Astrocyte of the cerebellum (primary cell): ENCODE measurements at regions not wholly inside any gene's neighbourhood (a gene's known extent, or its start where the extent isn't known, plus 50 kb on each side); places are given as distances from the start of the nearest gene placed in this dataset.

Experiments used
- DNase-seq: peaks from one replicate; pipeline ENCODE4 v3.0.0-alpha.2; 2011; ENCODE audit warnings: low read depth
- H3K4me3 ChIP-seq: 2 replicates; pipeline ENCODE4 v1.5.1; 2011; ENCODE audit warnings: mild to moderate bottlenecking, low read depth, low read length, moderate library complexity
- CTCF ChIP-seq: IDR thresholded peaks from 2 replicates; pipeline ENCODE4 v1.5.1; 2012; ENCODE audit warnings: low read length, low read depth, moderate library complexity, mild to moderate bottlenecking; ENCODE audit errors: missing control alignments
- in situ Hi-C: cut with HindIII; loops from 2 replicates; pipeline ENCODE4 v1.10.0; 2017; ENCODE audit warnings: low sequenced_read_pairs

DNA sequence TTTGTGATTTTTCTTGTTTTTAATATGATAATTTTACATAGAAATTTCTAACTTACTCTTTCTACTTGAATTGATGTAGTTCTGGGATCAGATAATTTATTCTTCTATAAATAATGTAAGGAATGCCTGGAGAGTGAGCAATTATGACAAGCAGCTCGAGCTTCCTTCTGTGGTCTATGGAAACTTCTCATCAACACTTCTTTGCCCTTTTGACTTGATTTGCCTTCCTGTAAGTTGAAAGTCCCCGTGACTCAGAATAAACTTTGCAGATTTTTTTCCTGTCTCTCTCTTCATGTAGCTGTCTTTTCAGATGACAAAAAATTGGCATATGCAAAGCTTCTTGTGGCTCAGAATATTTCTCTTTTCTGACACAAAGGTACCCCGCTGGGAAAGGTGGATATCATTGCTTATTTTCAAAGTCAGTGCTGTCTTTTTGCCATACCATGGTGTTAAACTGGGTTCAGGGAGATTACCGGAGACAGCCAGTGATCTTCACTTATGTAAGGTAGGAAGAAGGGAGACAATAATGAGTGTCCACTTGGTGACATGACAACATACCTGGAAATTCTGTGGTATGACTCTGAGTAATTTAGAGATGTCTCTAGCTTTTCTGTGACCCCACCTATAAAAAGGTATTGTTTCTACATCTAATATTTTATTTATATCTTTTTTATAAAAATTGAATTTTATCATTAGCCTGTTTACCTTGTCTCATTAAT is 278.6 kb upstream of the GNPDA2 start:
- H3K4me3 ChIP-seq = no peak overlapping the region
- peak; percentile 42 for DNase-seq
- in situ Hi-C loops = no loop called here
- no peak for TF ChIP-seq CTCF

DNA sequence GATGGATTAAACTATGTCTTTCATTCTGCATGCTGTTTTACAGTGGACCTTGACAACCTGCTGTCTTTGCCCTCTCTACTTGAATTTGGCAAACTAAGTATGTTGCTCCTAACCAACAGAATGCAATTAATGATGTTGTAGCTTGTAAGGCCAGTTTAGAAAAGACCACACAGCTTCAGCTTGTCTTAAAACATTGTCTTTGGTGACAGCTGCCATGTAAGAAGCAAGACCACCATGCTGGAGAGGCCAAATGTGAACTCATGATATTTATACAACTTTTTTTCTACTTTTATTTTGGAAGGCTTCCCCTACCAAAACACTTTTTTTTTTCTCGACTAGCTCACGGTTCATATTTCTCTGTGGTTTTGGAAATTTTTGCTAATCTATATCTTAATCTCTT is 278.0 kb upstream of the GNPDA2 start:
- DNase-seq = no peak
- no peak for TF ChIP-seq CTCF
- H3K4me3 ChIP-seq = no peak overlapping the region
- in situ Hi-C loops = no loop called here

GRCh38 chr4:44996276-44996845 is 270.0 kb upstream of the GNPDA2 start:
- no peak overlapping the region for H3K4me3 ChIP-seq
- no peak for TF ChIP-seq CTCF
- in situ Hi-C loops = no loop called here
- no peak for DNase-seq

DNA sequence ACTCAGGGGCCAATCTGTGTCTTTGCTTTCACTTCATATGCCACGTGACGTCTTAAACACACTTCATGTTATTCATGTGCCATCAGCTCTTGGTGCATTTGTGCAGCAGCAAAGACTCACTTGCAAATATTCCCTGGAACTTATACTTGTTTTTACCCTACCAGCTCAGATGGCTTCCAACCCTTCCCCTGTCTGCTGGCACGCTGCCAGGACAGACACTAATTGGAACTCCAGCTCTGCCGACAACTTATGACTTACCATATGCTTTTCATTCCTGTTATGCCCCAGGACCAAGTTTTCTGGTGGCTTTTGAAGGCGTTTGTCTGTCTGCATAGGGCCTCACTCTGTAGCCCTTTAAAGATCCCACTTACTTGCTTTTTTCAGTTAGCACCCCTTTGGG is 261.7 kb upstream of the GNPDA2 start:
- in situ Hi-C loops = no loop called here
- no peak overlapping the region for H3K4me3 ChIP-seq
- no peak for DNase-seq
- TF ChIP-seq CTCF = no peak

DNA sequence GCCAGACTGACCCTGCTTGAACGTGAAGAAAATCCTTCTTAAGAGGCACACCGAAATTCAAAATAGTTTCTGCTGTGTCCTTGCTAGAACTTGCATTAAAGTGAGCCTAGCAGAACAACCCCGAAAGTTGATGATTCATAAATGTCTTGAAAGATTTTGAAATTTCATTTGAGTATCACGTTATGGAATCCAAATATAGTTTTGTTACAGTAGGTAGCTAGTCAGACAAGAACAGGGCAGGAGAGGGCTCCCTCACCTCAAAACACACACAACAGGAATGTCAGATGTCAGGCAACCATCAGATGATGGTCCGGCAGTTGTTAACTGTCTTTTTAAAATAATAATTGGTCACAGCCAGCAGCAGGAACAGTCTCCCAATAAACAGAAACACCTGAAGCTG is 259.6 kb upstream of the GNPDA2 start:
- in situ Hi-C loops = no loop called here
- no peak for TF ChIP-seq CTCF
- DNase-seq = no peak
- no peak overlapping the region for H3K4me3 ChIP-seq

- no peak for DNase-seq
- no peak overlapping the region for H3K4me3 ChIP-seq
- no peak for TF ChIP-seq CTCF
- in situ Hi-C loops = no loop called here
These were observed 258.8 kb upstream of the GNPDA2 start for GRCh38 chr4:44985152-44985551.
